ENCODE measurements at regions not wholly inside any gene's neighbourhood (a gene's known extent, or its start where the extent isn't known, plus 50 kb on each side); places are given as distances from the start of the nearest gene placed in this dataset.

DNA sequence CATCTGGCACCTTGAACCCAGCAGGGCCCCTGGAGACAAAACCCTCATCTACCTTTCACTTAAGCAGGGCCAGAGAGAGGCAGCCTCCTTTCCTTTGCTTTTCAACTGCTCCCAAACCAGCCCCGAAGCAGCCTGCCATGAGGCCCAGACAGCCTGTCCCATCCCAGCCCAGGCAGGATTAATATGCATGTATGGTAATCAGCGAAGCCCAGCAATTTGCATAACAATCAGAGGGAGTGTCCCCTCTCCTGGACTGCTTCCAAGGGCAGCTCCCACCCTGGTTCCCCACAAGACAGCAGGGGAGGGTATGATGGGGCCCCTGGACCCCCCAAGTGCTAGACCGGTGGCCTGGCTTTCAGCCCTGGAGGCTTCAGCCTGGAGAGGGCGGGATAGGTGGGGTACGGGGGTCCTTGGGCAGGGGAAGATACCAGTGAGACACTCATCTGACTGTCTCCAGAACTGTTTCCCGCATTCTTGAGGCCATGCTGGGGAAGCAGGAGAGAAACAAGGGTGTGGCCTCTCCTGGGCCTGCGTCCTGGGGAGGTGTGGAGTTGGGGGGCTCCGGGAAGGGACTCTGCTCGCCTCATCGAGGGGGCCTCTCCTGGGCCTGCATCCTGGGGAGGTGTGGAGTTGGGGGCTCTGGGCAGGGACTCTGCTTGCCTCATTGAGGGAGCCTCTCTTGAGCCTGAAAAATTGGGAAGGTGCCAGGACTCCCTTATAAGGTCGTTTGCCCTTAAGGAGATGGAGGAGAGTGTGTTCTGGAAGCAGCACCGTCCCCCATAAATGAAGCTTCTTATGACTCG, 93.2 kb upstream of the PRR5 start:
- H3K36me3 Mint-ChIP-seq (ENCODE audit: low read depth), result no peaks in the 10 kb centered on the region
- H3K27ac Mint-ChIP-seq (ENCODE audit: unreplicated experiment), result no peak overlapping the region
- no peak overlapping the region for H3K4me3 Mint-ChIP-seq
- H3K27me3 Mint-ChIP-seq (ENCODE audit: low read depth), result no peaks in the 10 kb centered on the region
- peaks cover 6% of the 10 kb centered on the region for H3K4me1 Mint-ChIP-seq
- TF ChIP-seq, protein P1, sequence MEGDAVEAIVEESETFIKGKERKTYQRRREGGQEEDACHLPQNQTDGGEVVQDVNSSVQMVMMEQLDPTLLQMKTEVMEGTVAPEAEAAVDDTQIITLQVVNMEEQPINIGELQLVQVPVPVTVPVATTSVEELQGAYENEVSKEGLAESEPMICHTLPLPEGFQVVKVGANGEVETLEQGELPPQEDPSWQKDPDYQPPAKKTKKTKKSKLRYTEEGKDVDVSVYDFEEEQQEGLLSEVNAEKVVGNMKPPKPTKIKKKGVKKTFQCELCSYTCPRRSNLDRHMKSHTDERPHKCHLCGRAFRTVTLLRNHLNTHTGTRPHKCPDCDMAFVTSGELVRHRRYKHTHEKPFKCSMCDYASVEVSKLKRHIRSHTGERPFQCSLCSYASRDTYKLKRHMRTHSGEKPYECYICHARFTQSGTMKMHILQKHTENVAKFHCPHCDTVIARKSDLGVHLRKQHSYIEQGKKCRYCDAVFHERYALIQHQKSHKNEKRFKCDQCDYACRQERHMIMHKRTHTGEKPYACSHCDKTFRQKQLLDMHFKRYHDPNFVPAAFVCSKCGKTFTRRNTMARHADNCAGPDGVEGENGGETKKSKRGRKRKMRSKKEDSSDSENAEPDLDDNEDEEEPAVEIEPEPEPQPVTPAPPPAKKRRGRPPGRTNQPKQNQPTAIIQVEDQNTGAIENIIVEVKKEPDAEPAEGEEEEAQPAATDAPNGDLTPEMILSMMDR (conservative IDR thresholded peaks at IDR 0.05), result no peak
- no peaks in the 10 kb centered on the region for H3K9me3 Mint-ChIP-seq
- DNase-seq (ENCODE audit: low read depth, low spot score), result no peak

DNA sequence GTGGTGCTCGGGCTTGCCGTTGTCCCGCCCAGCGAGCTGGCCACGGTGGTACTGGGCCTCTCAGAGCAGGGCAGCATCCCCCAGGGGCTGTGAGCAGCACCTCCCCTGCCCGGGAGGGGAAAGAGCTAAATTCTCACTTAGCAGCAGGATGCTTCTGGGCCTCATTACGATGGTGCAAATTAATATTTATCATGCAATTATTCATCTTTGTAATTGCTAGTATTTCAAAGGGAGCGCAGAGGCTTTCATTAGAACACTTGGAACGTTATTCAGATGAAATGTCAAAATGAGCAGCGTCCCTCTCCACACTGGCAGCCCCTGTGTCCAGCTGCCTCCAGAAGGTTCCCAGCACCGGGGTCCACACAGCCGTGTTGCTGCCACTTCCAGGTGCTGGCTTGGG, 95.9 kb upstream of the PRR5 start:
- Mint-ChIP-seq H3K36me3 (ENCODE audit: low read depth) (no peaks in the 10 kb centered on the region), H3K4me1 (peaks cover 12% of the 10 kb centered on the region), H3K9me3 (no peaks in the 10 kb centered on the region)

DNA sequence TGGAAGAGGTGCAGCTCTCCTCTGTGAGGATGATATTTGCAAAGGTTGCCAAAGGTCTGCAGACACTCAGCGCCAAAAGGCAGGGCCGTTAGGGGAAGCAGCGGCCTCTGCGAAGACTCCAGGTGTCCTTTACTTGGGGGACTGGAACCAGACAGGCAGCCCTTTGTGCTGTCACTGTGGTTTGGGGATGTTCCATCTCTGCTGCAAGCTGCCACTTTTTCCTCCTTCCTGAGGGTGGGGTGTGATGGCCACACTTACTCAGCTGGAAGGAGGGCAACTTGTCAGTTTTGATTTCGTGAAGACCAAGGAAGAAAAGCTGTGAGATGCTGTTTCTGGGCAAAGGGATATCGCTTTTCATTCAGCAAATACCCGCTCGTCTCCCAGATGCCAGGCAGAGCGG, 96.5 kb upstream of the PRR5 start:
- no peak for DNase-seq (ENCODE audit: low read depth, low spot score)
- Mint-ChIP-seq H3K4me3 (no peak overlapping the region), H3K27me3 (ENCODE audit: low read depth) (no peaks in the 10 kb centered on the region), H3K36me3 (ENCODE audit: low read depth) (no peaks in the 10 kb centered on the region), H3K27ac (ENCODE audit: unreplicated experiment) (no peak overlapping the region), H3K4me1 (peaks cover 12% of the 10 kb centered on the region), H3K9me3 (no peaks in the 10 kb centered on the region)
- TF ChIP-seq, protein P1 (conservative IDR thresholded peaks at IDR 0.05), result no peak

More for the DNA sequence above, 95.9 kb upstream of the PRR5 start:
- DNase-seq (ENCODE audit: low read depth, low spot score), result no peak
- Mint-ChIP-seq H3K4me3 (no peak overlapping the region), H3K27ac (ENCODE audit: unreplicated experiment) (no peak overlapping the region), H3K27me3 (ENCODE audit: low read depth) (no peaks in the 10 kb centered on the region)
- TF ChIP-seq, protein P1 (conservative IDR thresholded peaks at IDR 0.05), result no peak

DNA sequence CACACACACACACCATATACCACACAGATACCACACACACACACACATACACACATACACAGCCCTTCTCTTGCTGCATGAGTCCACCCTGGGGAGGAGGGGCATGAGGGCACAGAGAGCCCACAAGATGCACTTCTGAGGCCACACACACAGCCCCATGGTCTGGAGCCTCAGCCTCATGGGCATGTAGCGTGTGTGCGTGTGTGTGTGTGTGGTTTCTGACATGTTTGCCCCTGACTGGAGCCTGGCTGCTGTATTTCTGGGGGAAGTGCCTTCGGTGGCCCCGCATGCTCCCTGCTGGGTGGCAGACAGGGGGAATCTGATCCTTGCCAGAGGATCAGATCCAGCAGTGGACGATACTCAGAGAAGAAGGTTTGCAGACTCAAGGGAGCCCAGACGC, 97.0 kb upstream of the PRR5 start:
- Mint-ChIP-seq H3K27me3 (ENCODE audit: low read depth) (no peaks in the 10 kb centered on the region), H3K9me3 (no peaks in the 10 kb centered on the region), H3K4me1 (peaks cover 12% of the 10 kb centered on the region), H3K4me3 (no peak overlapping the region), H3K36me3 (ENCODE audit: low read depth) (no peaks in the 10 kb centered on the region), H3K27ac (ENCODE audit: unreplicated experiment) (no peak overlapping the region)
- DNase-seq (ENCODE audit: low read depth, low spot score), result no peak
- TF ChIP-seq, protein P1 (conservative IDR thresholded peaks at IDR 0.05), result no peak

DNA sequence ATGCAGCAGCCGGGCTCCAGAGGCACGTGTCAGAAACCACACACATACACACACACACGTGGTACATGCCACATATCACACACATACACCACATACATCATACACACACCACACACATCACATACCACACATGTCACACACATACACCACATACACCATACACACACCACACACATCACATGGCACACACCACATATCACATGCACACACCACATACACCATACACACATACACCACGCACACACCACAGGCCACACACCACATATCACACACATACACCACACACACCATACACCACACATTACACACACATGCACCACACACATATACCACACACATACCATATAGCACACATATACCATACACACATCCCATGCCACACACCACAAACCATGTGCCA, 97.5 kb upstream of the PRR5 start:
- H3K4me1 Mint-ChIP-seq, result peaks cover 12% of the 10 kb centered on the region
- no peak overlapping the region for H3K4me3 Mint-ChIP-seq
- no peaks in the 10 kb centered on the region for H3K27me3 Mint-ChIP-seq (ENCODE audit: low read depth)
- no peak overlapping the region for H3K27ac Mint-ChIP-seq (ENCODE audit: unreplicated experiment)
- H3K36me3 Mint-ChIP-seq (ENCODE audit: low read depth), result no peaks in the 10 kb centered on the region
- H3K9me3 Mint-ChIP-seq, result no peaks in the 10 kb centered on the region
- TF ChIP-seq, protein P1 (conservative IDR thresholded peaks at IDR 0.05), result no peak
- DNase-seq (ENCODE audit: low read depth, low spot score), result no peak

All from neural crest cell (in vitro differentiated cells).